ENCODE measurements at regions not wholly inside any gene's neighbourhood (a gene's known extent, or its start where the extent isn't known, plus 50 kb on each side); places are given as distances from the start of the nearest gene placed in this dataset.

DNA sequence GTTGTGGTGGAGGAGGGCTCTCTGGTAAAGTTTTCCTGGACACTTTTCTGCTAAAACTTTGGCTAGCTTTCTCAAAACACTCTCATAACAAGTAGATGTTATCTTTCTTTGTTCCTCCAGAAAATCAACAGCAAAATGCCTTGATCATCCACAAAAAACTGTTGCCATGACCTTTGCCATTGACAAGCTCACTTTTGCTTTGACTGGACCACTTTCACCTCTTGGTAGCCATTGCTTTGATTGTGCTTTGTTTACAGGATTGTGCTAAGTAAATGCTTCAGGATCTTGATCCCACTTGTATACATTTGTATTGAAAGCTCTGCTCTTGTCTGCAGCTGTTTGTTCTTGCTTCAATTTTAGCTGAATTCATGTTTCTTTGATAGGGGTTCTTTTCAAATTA, 143.9 kb upstream of the NR3C1 start:
- Histone ChIP-seq H4K20me1 (ENCODE audit: control insufficient read depth, extremely low read depth, insufficient read depth, low read length) (no peaks in the 10 kb centered on the region), H3K9me3 (ENCODE audit: control insufficient read depth, insufficient read depth, low read depth, low read length) (no peaks in the 10 kb centered on the region), H2AFZ (ENCODE audit: low read length) (no peak overlapping the region), H3K27ac (ENCODE audit: insufficient read depth, low read length) (no peak overlapping the region), H3K79me2 (ENCODE audit: control insufficient read depth, insufficient read depth, low read length) (no peaks in the 10 kb centered on the region), H3K36me3 (ENCODE audit: control insufficient read depth, insufficient read depth, low read length) (no peaks in the 10 kb centered on the region), H3K4me1 (ENCODE audit: control insufficient read depth, extremely low read depth, insufficient read depth, low read length) (peaks cover 18% of the 10 kb centered on the region), H3K9ac (ENCODE audit: insufficient read depth, low read length) (no peak overlapping the region), H3K4me2 (ENCODE audit: extremely low read depth, insufficient read depth, low read length) (no peak overlapping the region), H3K27me3 (ENCODE audit: control insufficient read depth, insufficient read depth, low read length) (no peaks in the 10 kb centered on the region), H3K4me3 (replicated peaks in 1 of 4; ENCODE audit: control extremely low read depth in 1 of 4, insufficient read depth in 1 of 4, low read depth in 3 of 4, low read length in 4 of 4) (no peak overlapping the region)
- no peak for DNase-seq (ENCODE audit: low read depth in 2 of 2)
- TF ChIP-seq EZH2 (IDR thresholded peaks at IDR 0.05; ENCODE audit: low read length, missing control alignments), result no peak
- TF ChIP-seq, protein P1, sequence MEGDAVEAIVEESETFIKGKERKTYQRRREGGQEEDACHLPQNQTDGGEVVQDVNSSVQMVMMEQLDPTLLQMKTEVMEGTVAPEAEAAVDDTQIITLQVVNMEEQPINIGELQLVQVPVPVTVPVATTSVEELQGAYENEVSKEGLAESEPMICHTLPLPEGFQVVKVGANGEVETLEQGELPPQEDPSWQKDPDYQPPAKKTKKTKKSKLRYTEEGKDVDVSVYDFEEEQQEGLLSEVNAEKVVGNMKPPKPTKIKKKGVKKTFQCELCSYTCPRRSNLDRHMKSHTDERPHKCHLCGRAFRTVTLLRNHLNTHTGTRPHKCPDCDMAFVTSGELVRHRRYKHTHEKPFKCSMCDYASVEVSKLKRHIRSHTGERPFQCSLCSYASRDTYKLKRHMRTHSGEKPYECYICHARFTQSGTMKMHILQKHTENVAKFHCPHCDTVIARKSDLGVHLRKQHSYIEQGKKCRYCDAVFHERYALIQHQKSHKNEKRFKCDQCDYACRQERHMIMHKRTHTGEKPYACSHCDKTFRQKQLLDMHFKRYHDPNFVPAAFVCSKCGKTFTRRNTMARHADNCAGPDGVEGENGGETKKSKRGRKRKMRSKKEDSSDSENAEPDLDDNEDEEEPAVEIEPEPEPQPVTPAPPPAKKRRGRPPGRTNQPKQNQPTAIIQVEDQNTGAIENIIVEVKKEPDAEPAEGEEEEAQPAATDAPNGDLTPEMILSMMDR (conservative IDR thresholded peaks at IDR 0.05 in 1 of 2, IDR thresholded peaks at IDR 0.05 in 1 of 2; ENCODE audit: low read depth in 1 of 2, low read length in 2 of 2), result no peak

DNA sequence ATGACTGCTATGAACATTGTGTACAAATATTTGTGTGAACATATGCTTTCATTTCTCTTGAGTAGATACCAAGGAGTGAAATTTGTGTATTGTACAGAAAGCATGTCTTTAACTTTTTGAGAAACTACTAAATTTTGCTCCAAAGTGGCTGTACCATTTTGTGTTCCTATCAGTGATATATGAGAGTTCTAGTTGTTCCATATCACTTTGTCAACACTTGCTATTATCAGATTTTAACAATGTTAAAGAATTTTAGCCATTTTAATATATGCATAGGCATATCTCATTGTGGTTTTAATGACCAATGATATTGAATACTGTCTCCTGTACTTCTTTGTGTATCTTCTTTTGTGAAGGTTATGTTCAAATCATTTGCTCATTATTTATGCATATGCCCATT, 142.9 kb upstream of the NR3C1 start:
- Histone ChIP-seq H3K9ac (ENCODE audit: insufficient read depth, low read length) (no peak overlapping the region), H3K4me3 (replicated peaks in 1 of 4; ENCODE audit: control extremely low read depth in 1 of 4, insufficient read depth in 1 of 4, low read depth in 3 of 4, low read length in 4 of 4) (no peak overlapping the region), H3K9me3 (ENCODE audit: control insufficient read depth, insufficient read depth, low read depth, low read length) (no peaks in the 10 kb centered on the region), H3K4me2 (ENCODE audit: extremely low read depth, insufficient read depth, low read length) (no peak overlapping the region), H2AFZ (ENCODE audit: low read length) (no peak overlapping the region), H3K27ac (ENCODE audit: insufficient read depth, low read length) (no peak overlapping the region), H3K4me1 (ENCODE audit: control insufficient read depth, extremely low read depth, insufficient read depth, low read length) (peaks cover 11% of the 10 kb centered on the region), H3K36me3 (ENCODE audit: control insufficient read depth, insufficient read depth, low read length) (no peaks in the 10 kb centered on the region), H3K27me3 (ENCODE audit: control insufficient read depth, insufficient read depth, low read length) (no peaks in the 10 kb centered on the region), H3K79me2 (ENCODE audit: control insufficient read depth, insufficient read depth, low read length) (no peaks in the 10 kb centered on the region), H4K20me1 (ENCODE audit: control insufficient read depth, extremely low read depth, insufficient read depth, low read length) (no peaks in the 10 kb centered on the region)
- TF ChIP-seq EZH2 (IDR thresholded peaks at IDR 0.05; ENCODE audit: low read length, missing control alignments), result no peak
- TF ChIP-seq, protein P1 (conservative IDR thresholded peaks at IDR 0.05 in 1 of 2, IDR thresholded peaks at IDR 0.05 in 1 of 2; ENCODE audit: low read depth in 1 of 2, low read length in 2 of 2), result no peak
- DNase-seq (ENCODE audit: low read depth in 2 of 2), result no peak

DNA sequence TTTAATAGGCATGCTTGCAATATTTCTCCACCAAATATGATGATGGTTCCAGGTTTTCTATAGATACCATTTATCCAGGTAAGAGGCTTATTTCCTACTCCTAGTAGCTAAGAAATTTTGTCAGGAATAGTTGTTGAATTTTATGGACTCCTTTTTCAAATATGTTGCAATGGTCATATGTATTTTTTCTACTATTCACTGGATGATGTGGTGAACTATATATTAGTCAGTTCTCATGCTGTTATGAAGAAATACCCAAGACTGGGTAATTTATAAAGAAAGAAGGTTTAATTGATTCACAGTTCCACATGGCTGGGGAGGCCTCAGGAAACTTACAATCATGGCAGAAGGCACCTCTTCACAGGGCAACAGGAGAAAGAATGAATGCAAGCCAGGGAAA, 141.1 kb upstream of the NR3C1 start:
- peak in 1 of 2 donors; percentile 36 for DNase-seq (ENCODE audit: low read depth in 2 of 2)
- Histone ChIP-seq H3K9ac (ENCODE audit: insufficient read depth, low read length) (no peak overlapping the region), H4K20me1 (ENCODE audit: control insufficient read depth, extremely low read depth, insufficient read depth, low read length) (no peaks in the 10 kb centered on the region), H3K79me2 (ENCODE audit: control insufficient read depth, insufficient read depth, low read length) (no peaks in the 10 kb centered on the region), H3K27ac (ENCODE audit: insufficient read depth, low read length) (no peak overlapping the region), H3K9me3 (ENCODE audit: control insufficient read depth, insufficient read depth, low read depth, low read length) (no peaks in the 10 kb centered on the region), H3K4me2 (ENCODE audit: extremely low read depth, insufficient read depth, low read length) (no peak overlapping the region), H3K27me3 (ENCODE audit: control insufficient read depth, insufficient read depth, low read length) (no peaks in the 10 kb centered on the region), H2AFZ (ENCODE audit: low read length) (no peak overlapping the region), H3K4me3 (replicated peaks in 1 of 4; ENCODE audit: control extremely low read depth in 1 of 4, insufficient read depth in 1 of 4, low read depth in 3 of 4, low read length in 4 of 4) (no peak overlapping the region), H3K4me1 (ENCODE audit: control insufficient read depth, extremely low read depth, insufficient read depth, low read length) (peaks cover 6% of the 10 kb centered on the region), H3K36me3 (ENCODE audit: control insufficient read depth, insufficient read depth, low read length) (no peaks in the 10 kb centered on the region)
- no peak for TF ChIP-seq EZH2 (IDR thresholded peaks at IDR 0.05; ENCODE audit: low read length, missing control alignments)
- TF ChIP-seq, protein P1 (conservative IDR thresholded peaks at IDR 0.05 in 1 of 2, IDR thresholded peaks at IDR 0.05 in 1 of 2; ENCODE audit: low read depth in 1 of 2, low read length in 2 of 2), result no peak

Measured in fibroblast of lung (primary cell).